Neuronal stem cell (in vitro differentiated cells): ENCODE measurements at regions not wholly inside any gene's neighbourhood (a gene's known extent, or its start where the extent isn't known, plus 50 kb on each side); places are given as distances from the start of the nearest gene placed in this dataset.

ENCODE experiments used
- DNase-seq: peaks from one replicate; pipeline ENCODE4 v3.0.0-alpha.2; 2013; ENCODE audit warnings: low spot score
- H2AFZ ChIP-seq: one replicate; pipeline ENCODE4 v1.6.1; 2013; ENCODE audit warnings: mild to moderate bottlenecking, low read length, inconsistent platforms
- H2AK5ac ChIP-seq: 2 replicates; pipeline ENCODE4 v1.6.1; 2013; ENCODE audit warnings: low read depth, mild to moderate bottlenecking, inconsistent platforms, low read length, moderate library complexity, mixed read lengths
- H2BK120ac ChIP-seq: 2 replicates; pipeline ENCODE4 v1.6.1; 2013; ENCODE audit warnings: low read depth, mild to moderate bottlenecking, inconsistent platforms, low read length, moderate library complexity, mixed read lengths
- H2BK12ac ChIP-seq: one replicate; pipeline ENCODE4 v1.6.1; 2013; ENCODE audit warnings: low read length, inconsistent platforms
- H2BK15ac ChIP-seq: 2 replicates; pipeline ENCODE4 v1.6.1; 2013; ENCODE audit warnings: mild to moderate bottlenecking, low read length, inconsistent platforms, mixed read lengths
- H2BK5ac ChIP-seq: one replicate; pipeline ENCODE4 v1.6.1; 2013; ENCODE audit warnings: inconsistent platforms, mild to moderate bottlenecking, low read length, moderate library complexity
- H3K14ac ChIP-seq: one replicate; pipeline ENCODE4 v1.6.1; 2013; ENCODE audit warnings: low read length, inconsistent platforms
- H3K18ac ChIP-seq: 2 replicates; pipeline ENCODE4 v1.6.1; 2013; ENCODE audit warnings: low read length, inconsistent platforms
- H3K23ac ChIP-seq: 2 replicates; pipeline ENCODE4 v1.6.1; 2013; ENCODE audit warnings: low read depth, mild to moderate bottlenecking, mixed read lengths, low read length, inconsistent platforms; ENCODE audit not compliant: poor library complexity
- H3K27ac ChIP-seq: replicated peaks from 3 replicates; pipeline ENCODE4 v1.5.1; 2013; ENCODE audit warnings: low read length, inconsistent platforms
- H3K27me3 ChIP-seq, 3 experiments: 2 replicates each; pipeline ENCODE4 v1.6.1; 2013; ENCODE audit warnings: low read length in 3 of 3, mild to moderate bottlenecking in 2 of 3, inconsistent platforms in 1 of 3, low read depth in 1 of 3, mixed read lengths in 1 of 3, moderate library complexity in 1 of 3; ENCODE audit not compliant: control insufficient read depth in 3 of 3, insufficient read depth in 3 of 3
- H3K36me3 ChIP-seq, 2 donors: replicated peaks in 1 of 2; 2 replicates each; pipeline ENCODE4 v1.6.1; 2013; ENCODE audit warnings: low read length in 2 of 2; ENCODE audit not compliant: control insufficient read depth in 2 of 2, insufficient read depth in 2 of 2
- H3K4ac ChIP-seq: 2 replicates; pipeline ENCODE4 v1.6.1; 2013; ENCODE audit warnings: inconsistent platforms, mild to moderate bottlenecking, low read length, moderate library complexity
- H3K4me1 ChIP-seq, 2 donors: 1 replicate in 1 of 2; 2 replicates in 1 of 2; pipeline ENCODE4 v1.6.1; 2013; ENCODE audit warnings: low read length in 2 of 2, low read depth in 1 of 2; ENCODE audit not compliant: control insufficient read depth in 2 of 2, insufficient read depth in 1 of 2
- H3K4me2 ChIP-seq: one replicate; pipeline ENCODE4 v1.6.1; 2013; ENCODE audit warnings: mild to moderate bottlenecking, low read length, inconsistent platforms; ENCODE audit not compliant: insufficient read depth, poor library complexity, severe bottlenecking
- H3K4me3 ChIP-seq, 2 donors: 2 replicates each; pipeline ENCODE4 v1.5.1; 2013; ENCODE audit warnings: low read length in 2 of 2, mild to moderate bottlenecking in 2 of 2, inconsistent platforms in 1 of 2, moderate library complexity in 1 of 2
- H3K79me1 ChIP-seq: one replicate; pipeline ENCODE4 v1.6.1; 2013; ENCODE audit warnings: low read depth, mild to moderate bottlenecking, inconsistent platforms, low read length, moderate library complexity
- H3K9ac ChIP-seq: one replicate; pipeline ENCODE4 v1.6.1; 2013; ENCODE audit warnings: mild to moderate bottlenecking, low read depth, low read length, inconsistent platforms; ENCODE audit not compliant: poor library complexity
- H3K9me3 ChIP-seq, 2 donors: replicated peaks in 1 of 2; 2 replicates each; pipeline versions ENCODE3 to v1.6.1; 2013; ENCODE audit warnings: low read length in 2 of 2, mild to moderate bottlenecking in 2 of 2, inconsistent platforms in 1 of 2, low read depth in 1 of 2, mixed read lengths in 1 of 2, moderate library complexity in 1 of 2; ENCODE audit not compliant: control insufficient read depth in 2 of 2, insufficient read depth in 1 of 2
- H4K8ac ChIP-seq: one replicate; pipeline ENCODE4 v1.6.1; 2013; ENCODE audit warnings: low read depth, mild to moderate bottlenecking, inconsistent platforms, low read length, moderate library complexity
- H4K91ac ChIP-seq: one replicate; pipeline ENCODE4 v1.6.1; 2013; ENCODE audit warnings: low read length, low read depth, mild to moderate bottlenecking, inconsistent platforms; ENCODE audit not compliant: poor library complexity
- WGBS, 2 donors: extraction: QIAGEN DNeasy Blood & Tissue Kit; methylation state at CpG; one replicate each; pipeline ENCODE4 v1.1.7; 2013; ENCODE audit warnings: missing lambda C conversion rate in 2 of 2, mixed read lengths in 1 of 2; ENCODE audit not compliant: insufficient read length in 2 of 2, insufficient replicate concordance in 1 of 2; ENCODE audit errors: extremely low coverage in 2 of 2; 5-methylcytosine and 5-hydroxymethylcytosine counted together

DNA sequence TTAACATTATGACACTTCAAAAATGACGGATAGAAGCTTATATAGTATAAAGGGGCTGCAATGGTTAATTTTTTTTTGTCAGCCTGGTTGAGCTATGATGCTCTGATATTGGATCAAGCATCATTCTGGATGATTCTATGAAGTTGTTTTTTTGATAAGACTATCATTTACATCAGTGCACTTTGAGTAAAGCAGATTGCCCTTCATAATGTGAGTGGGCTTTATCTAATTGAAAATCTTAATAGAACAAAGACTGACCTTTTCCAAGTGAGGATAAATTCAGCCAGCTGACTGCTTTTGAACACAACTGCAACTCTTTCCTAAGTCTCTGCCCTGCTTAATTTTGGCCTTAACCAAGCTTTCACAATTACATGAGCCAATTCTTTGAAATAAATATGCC is 1476.2 kb downstream of the NCAM2 start:
- Histone ChIP-seq H3K27me3 (no peaks in the 10 kb centered on the region), H3K27ac (no peak overlapping the region), H2BK5ac (no peak overlapping the region), H3K23ac (no peak overlapping the region), H3K4me2 (no peak overlapping the region), H3K18ac (no peak overlapping the region), H3K79me1 (no peaks in the 10 kb centered on the region), H4K91ac (no peak overlapping the region), H3K9ac (no peak overlapping the region), H2BK15ac (no peak overlapping the region), H3K4me1 (no peaks in the 10 kb centered on the region), H3K4me3 (no peak overlapping the region), H2AK5ac (no peak overlapping the region), H3K14ac (no peak overlapping the region), H3K4ac (no peak overlapping the region), H2BK12ac (no peak overlapping the region), H3K9me3 (no peaks in the 10 kb centered on the region), H2AFZ (no peak overlapping the region), H2BK120ac (no peak overlapping the region), H3K36me3 (no peaks in the 10 kb centered on the region), H4K8ac (no peak overlapping the region)
- no CpG with 5 or more reads among the region's 1 CpG for WGBS, 2 donors
- DNase-seq = no peak

GRCh38 chr21:22476214-22476613 is 1478.0 kb downstream of the NCAM2 start:
- Histone ChIP-seq H3K4ac (no peak overlapping the region), H3K9me3 (no peaks in the 10 kb centered on the region), H3K27ac (no peak overlapping the region), H3K18ac (no peak overlapping the region), H4K91ac (no peak overlapping the region), H3K4me1 (no peaks in the 10 kb centered on the region), H2AK5ac (no peak overlapping the region), H3K14ac (no peak overlapping the region), H3K9ac (no peak overlapping the region), H4K8ac (no peak overlapping the region), H3K36me3 (no peaks in the 10 kb centered on the region), H3K4me3 (no peak overlapping the region), H3K27me3 (no peaks in the 10 kb centered on the region), H2BK5ac (no peak overlapping the region), H2BK15ac (no peak overlapping the region), H2BK12ac (no peak overlapping the region), H3K79me1 (no peaks in the 10 kb centered on the region), H3K23ac (no peak overlapping the region), H2AFZ (no peak overlapping the region), H3K4me2 (no peak overlapping the region), H2BK120ac (no peak overlapping the region)
- DNase-seq = no peak
- no CpG with 5 or more reads among the region's 2 CpGs for WGBS, 2 donors

- Histone ChIP-seq H2AFZ (no peak overlapping the region), H4K8ac (no peak overlapping the region), H3K18ac (no peak overlapping the region), H3K27me3 (no peaks in the 10 kb centered on the region), H3K9ac (no peak overlapping the region), H2AK5ac (no peak overlapping the region), H3K4ac (no peak overlapping the region), H2BK12ac (no peak overlapping the region), H3K27ac (no peak overlapping the region), H3K4me1 (no peaks in the 10 kb centered on the region), H3K4me3 (no peak overlapping the region), H4K91ac (no peak overlapping the region), H2BK5ac (no peak overlapping the region), H3K23ac (no peak overlapping the region), H3K36me3 (no peaks in the 10 kb centered on the region), H2BK120ac (no peak overlapping the region), H3K9me3 (no peaks in the 10 kb centered on the region), H2BK15ac (no peak overlapping the region), H3K79me1 (no peaks in the 10 kb centered on the region), H3K14ac (no peak overlapping the region), H3K4me2 (no peak overlapping the region)
- DNase-seq = no peak
- WGBS, 2 donors = no CpG with 5 or more reads among the region's 2 CpGs
These were observed 1478.8 kb downstream of the NCAM2 start for GRCh38 chr21:22476726-22477646.

- H3K4me2 ChIP-seq = no peak overlapping the region
- no peak overlapping the region for H2AK5ac ChIP-seq
- H3K9ac ChIP-seq = no peak overlapping the region
- H3K36me3 ChIP-seq = no peaks in the 10 kb centered on the region
- H3K18ac ChIP-seq = no peak overlapping the region
- H3K23ac ChIP-seq = no peak overlapping the region
- H3K14ac ChIP-seq = no peak overlapping the region
- DNase-seq = no peak
- H3K4me3 ChIP-seq = no peak overlapping the region
- WGBS, 2 donors = no CpG with 5 or more reads among the region's 1 CpG
- H4K8ac ChIP-seq = no peak overlapping the region
- H2BK12ac ChIP-seq = no peak overlapping the region
- no peaks in the 10 kb centered on the region for H3K27me3 ChIP-seq
- no peak overlapping the region for H3K27ac ChIP-seq
- H2BK120ac ChIP-seq = no peak overlapping the region
- no peak overlapping the region for H3K4ac ChIP-seq
- no peaks in the 10 kb centered on the region for H3K9me3 ChIP-seq
- H2AFZ ChIP-seq = no peak overlapping the region
- H3K4me1 ChIP-seq = no peaks in the 10 kb centered on the region
- no peak overlapping the region for H4K91ac ChIP-seq
- no peaks in the 10 kb centered on the region for H3K79me1 ChIP-seq
- no peak overlapping the region for H2BK15ac ChIP-seq
- H2BK5ac ChIP-seq = no peak overlapping the region
These were observed 1491.8 kb downstream of the NCAM2 start for GRCh38 chr21:22490049-22490448.
